ENCODE measurements at regions not wholly inside any gene's neighbourhood (a gene's known extent, or its start where the extent isn't known, plus 50 kb on each side); places are given as distances from the start of the nearest gene placed in this dataset.
"Not testable (repeated sequence)": the region's sequence is repeated elsewhere in the genome, so short reads cannot be mapped to it uniquely, and the experiment has no call there.

DNA sequence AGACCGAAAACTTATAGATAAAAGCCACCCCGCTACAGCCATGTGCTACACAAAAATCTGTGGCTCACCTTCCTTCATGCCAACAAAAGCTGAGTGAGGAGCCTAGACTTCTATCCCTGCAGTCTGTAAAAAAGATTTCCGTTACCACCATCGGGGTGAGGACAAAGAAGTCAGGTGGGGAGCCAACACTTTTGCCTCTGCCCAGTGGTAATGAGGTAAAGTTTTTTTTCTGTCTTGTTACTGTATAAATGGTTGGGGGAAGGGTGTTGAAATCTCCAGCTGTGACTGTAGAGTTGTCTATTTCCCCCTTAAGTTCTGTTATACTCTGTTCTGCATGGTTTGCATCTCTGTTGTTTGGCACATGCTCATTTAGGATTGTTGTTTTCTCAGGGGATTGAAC lies 707.8 kb downstream of the FLRT2 start:
- no peak for DNase-seq (ENCODE audit: low spot score)

DNA sequence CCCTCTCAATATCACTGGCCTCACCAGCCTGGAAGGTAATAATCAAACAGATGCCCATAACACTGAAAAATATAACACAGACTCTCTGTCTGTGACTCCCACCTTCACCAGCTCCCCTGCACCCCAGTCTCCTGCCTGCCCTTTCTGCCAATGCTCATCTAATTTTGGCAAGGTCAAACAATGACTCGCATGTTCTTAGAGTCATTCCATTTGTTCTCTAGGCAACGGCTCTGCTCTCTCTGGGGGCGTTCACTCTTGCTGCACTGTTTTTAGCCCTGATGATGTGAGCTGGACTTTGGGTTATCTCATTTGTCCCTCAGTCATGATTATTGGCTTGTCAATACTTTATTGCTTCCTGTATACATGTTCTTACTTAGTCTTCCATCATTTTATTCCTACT lies 691.8 kb downstream of the FLRT2 start:
- peak; percentile 14 for DNase-seq (ENCODE audit: low spot score)

GRCh38 chr14:86221000-86221399 lies 691.1 kb downstream of the FLRT2 start:
- no peak for DNase-seq (ENCODE audit: low spot score)

- DNase-seq (ENCODE audit: low spot score), result no peak
Measured at GRCh38 chr14:86217523-86217922, 687.6 kb downstream of the FLRT2 start.

DNA sequence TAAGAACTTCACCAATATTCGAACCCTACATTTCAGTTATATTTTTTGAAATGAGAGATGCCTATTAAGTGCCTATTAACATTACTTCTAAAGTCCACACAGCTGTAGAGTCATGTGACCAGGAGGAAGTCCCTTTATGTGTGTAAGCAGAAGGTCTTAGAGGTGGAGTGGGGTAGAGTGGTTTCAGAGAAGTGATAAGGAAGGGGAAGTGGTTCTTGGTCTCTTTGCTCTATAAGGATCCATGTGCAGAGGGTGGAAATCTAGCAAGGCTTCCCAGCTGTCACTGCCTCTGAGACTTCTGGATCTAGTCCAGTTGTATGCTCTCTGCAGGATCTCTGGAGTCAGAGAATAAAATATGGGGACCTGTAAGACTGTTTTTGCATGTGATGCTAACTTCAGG lies 673.9 kb downstream of the FLRT2 start:
- DNase-seq (ENCODE audit: low spot score), result no peak

DNA sequence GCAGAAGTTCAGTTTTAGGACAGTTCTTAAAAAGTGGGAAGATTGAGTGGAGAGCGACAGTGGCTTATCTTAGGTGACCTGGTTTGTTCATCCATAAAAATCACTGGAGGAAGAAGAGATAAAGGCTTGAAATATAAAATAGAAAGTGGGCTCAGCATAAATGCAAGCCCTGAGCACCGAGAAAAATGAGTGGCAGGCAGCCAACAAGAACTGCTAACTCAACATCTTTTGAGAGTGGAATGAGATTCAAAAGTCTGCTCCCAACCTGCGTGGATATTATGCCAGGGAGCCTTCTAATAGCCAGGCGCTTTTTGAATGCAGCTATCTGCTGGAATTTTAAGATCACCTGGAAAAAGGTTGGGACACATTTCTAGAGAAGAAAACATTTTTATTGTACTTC lies 666.5 kb downstream of the FLRT2 start:
- DNase-seq (ENCODE audit: low spot score), result no peak

- peak; percentile 10 for DNase-seq (ENCODE audit: low spot score)
Measured at GRCh38 chr14:86193756-86194155, 663.8 kb downstream of the FLRT2 start.

DNA sequence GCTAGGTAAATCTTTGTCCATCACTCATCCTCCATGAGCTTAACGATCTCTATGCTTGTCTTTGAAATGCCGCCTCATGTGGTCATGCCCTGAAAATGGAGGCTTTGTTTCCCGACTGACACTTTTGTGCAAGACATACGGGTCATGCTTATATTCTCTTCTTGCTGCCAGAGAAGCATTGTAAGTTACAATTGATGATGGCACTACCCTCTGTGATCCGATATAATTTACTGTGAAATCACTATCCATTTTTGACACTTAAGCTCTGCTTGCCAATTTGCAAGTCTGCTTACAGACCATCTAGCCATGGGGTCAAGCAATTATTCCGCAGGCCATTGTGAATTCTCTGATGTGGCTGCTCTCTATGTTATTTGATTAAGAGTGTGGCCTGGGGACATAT lies 650.0 kb downstream of the FLRT2 start:
- no peak for DNase-seq (ENCODE audit: low spot score)

DNA sequence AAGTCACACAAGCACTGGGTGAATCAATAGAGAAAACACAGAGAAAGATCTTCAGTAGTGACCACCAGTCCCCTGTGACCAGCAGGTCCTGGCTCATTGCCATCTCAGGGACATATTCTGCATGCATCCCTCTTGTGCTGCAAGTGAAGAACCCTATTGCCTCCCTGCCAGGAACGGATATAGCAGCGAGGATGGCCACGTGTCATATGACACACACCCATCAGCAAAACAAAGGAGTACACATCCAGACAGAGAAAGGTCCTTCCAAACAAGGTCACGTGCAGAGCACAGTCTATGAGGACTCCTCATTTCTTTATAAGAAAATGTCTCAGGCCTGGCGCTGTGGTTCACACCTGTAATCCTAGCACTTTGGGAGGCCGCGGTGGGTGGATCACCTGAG lies 638.4 kb downstream of the FLRT2 start:
- DNase-seq (ENCODE audit: low spot score), result no peak

- no peak for DNase-seq (ENCODE audit: low spot score)
Measured at GRCh38 chr14:86166541-86166940, 636.6 kb downstream of the FLRT2 start.

- DNase-seq (ENCODE audit: low spot score), result no peak
Measured at GRCh38 chr14:86153480-86153879, 623.5 kb downstream of the FLRT2 start.

- DNase-seq (ENCODE audit: low spot score), result no peak
Measured at GRCh38 chr14:86143248-86143647, 613.3 kb downstream of the FLRT2 start.

- DNase-seq (ENCODE audit: low spot score), result no peak
Measured at GRCh38 chr14:86141966-86142365, 612.0 kb downstream of the FLRT2 start.

DNA sequence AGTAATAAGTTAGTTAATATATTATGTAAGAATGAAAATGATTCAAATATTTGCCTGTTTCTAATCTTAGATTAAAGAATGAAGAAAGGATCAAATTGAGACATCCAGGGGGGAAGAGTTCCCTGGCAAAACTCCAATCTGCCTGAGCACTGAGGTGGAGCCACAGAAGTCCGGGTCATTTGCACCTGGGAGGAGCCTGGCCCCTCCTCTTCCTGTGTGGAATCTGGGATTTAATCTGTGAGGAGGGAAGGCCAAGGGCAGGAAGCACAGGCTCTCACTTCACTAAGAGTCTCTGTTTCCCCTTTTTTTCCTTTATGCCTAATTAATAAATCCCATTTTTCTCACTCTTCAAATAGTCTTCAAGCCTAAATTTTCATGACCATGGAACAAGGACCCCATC lies 599.5 kb downstream of the FLRT2 start:
- no peak for DNase-seq (ENCODE audit: low spot score)

DNA sequence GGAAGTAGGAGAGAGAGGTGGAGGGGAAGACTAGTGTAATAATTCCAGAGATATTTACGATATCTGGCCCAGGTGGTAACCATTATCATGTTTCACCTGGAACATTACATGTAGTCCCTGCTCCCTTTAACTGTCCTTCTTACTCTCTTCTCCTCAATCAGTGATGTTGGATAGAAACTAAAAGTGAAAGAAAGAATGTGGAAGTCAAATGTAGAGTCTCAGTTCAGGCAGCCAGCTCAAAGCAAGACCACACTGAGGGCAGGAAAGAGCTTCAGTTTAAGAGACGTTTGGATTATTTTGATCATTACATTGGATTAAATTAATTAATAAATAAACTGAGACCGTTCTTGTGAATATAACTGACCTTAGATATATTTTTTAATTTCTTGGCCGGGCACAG lies 594.4 kb downstream of the FLRT2 start:
- no peak for DNase-seq (ENCODE audit: low spot score)

GRCh38 chr14:86115972-86116371 lies 586.0 kb downstream of the FLRT2 start:
- no peak for DNase-seq (ENCODE audit: low spot score)

DNA sequence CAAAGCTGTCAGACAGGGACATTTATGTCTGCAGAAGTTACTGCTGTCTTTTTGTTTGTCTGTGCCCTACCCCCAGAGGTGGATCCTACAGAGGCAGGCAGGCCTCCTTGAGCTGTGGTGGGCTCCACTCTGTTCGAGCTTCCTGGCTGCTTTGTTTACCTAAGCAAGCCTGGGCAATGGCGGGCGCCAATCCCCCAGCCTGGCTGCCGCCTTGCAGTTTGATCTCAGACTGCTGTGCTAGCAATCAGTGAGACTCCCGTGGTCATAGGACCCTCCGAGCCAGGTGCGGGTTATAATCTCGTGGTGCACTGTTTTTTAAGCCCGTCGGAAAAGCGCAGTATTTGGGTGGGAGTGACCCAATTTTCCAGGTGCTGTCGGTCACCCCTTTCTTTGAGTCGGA lies 580.9 kb downstream of the FLRT2 start:
- not testable (repeated sequence) for DNase-seq (ENCODE audit: low spot score)

DNA sequence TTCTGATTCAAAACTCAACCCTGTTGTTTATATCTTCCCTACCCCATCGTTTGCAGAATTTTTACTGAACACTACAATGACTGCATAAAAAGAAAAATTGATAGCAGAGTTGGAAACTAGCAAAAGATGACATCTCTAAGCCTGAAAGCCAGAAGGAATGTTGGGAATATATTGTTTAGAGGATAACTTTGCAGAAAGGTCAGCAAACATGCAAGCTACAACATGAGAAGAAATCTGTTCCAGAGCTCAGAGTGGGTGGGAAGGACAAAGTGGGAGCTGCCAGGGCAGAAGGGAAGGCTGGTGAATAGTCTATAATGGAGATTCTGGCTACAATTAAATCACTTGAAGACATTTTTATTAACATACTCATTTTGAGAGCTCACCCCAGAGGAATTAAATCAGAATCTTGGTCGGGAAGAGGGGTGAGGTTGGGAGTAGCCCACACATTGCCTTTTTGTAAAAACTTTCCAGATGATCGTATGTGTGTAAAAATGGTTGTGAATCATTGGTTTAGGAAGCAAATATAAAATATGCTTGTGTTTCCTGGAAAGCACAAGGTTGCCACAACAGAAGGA lies 574.8 kb downstream of the FLRT2 start:
- peak; percentile 5 for DNase-seq (ENCODE audit: low spot score)

GRCh38 chr14:86094512-86094911 lies 564.6 kb downstream of the FLRT2 start:
- DNase-seq (ENCODE audit: low spot score), result no peak

DNA sequence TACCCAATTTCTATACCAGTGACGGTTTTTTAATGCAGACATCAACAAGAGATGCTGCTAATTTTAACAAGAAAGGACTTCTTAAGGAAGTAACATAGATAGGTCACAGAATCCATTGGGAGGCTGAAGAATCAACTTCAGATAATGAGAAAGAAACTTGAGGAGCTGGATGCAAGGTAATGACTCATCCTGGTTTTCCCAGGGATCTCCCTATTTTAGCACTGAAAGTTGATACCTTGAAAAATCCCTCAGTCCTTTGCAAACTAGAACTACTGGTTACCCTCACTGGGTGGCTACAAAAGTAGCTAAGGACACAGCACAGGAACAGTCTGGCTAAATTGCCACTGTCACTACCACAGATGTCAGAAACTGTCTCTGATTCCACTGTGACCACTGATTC lies 561.9 kb downstream of the FLRT2 start:
- DNase-seq (ENCODE audit: low spot score), result no peak

GRCh38 chr14:86088156-86088555 lies 558.2 kb downstream of the FLRT2 start:
- peak; percentile 14 for DNase-seq (ENCODE audit: low spot score)

DNA sequence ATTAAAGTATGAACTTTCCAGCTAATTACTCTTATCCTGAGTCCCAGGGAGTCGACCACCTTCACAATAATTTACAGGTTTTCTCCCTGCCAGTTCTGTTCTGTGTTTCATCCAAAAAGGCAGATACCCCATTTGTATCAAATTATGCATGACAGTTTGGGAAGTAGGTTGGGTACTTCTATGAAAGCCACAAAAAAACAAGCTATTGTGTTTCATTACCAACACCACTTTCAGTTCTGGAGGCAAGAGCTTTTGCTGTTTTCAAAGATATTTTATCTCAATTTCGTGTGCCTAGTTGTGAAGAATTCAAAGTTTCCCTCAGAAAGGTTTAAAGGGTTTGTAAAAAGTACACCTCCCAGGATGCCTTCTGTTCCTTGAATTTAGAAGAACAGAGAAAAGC lies 557.4 kb downstream of the FLRT2 start:
- DNase-seq (ENCODE audit: low spot score), result no peak

- no peak for DNase-seq (ENCODE audit: low spot score)
Measured at GRCh38 chr14:86086962-86087361, 557.0 kb downstream of the FLRT2 start.

DNA sequence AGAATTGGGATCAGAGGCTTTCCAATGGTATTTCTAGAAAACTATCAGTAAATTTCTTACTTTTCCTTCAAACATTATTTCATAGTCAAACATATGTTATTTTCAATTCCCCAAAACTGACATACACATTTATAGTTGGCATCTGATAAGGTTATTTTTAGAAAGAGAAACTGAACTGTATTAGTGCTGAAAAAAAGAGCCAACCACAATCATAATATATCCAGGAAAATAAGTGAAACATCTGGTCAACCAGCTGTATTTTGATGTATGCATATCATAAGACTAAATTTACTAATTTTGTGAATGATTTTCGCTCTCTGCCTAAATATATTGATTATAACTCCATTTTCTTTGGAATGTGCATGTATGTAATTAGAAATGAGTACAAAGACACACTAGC lies 554.2 kb downstream of the FLRT2 start:
- no peak for DNase-seq (ENCODE audit: low spot score)

DNA sequence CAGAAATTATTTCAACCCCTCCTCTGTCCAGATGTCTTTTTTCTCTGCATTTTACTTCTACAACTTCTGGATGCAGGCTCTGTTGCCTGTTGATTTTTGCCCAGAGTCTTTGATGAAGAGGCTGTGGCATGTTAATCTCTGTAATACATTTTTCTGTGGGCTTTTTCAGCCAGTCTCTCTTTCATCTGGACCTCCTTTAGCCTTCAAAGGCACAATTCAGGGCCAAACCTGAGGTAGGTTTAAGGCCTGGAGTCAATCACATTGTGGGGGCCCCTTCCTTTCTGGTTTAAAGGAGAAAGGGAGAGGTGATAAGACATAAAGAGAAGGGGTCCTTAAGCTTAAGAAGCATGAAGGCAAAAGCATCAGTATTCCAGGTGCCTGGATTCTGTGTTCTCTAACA lies 553.7 kb downstream of the FLRT2 start:
- no peak for DNase-seq (ENCODE audit: low spot score)

All from AG20443 (cell line).